ENCODE measurements at regions not wholly inside any gene's neighbourhood (a gene's known extent, or its start where the extent isn't known, plus 50 kb on each side); places are given as distances from the start of the nearest gene placed in this dataset.

- TF ChIP-seq CTCF (IDR thresholded peaks at IDR 0.05; ENCODE audit: low read depth, low read length, missing input control) (no peak), RAD21 (IDR thresholded peaks at IDR 0.05) (no peak), ZBTB33 (IDR thresholded peaks at IDR 0.05) (no peak), HNF4A (conservative IDR thresholded peaks at IDR 0.05) (no peak), MAX (IDR thresholded peaks at IDR 0.05) (no peak), REST (IDR thresholded peaks at IDR 0.05) (no peak), YY1 (IDR thresholded peaks at IDR 0.05) (no peak), RXRA (IDR thresholded peaks at IDR 0.05) (no peak), JUND (IDR thresholded peaks at IDR 0.05) (no peak)
These were observed 1612.6 kb upstream of the CELF4 start for GRCh38 chr18:39178166-39178565.

All from liver (tissue), 3 donors.